Esophagus muscularis mucosa (tissue), 4 donors: ENCODE measurements at regions not wholly inside any gene's neighbourhood (a gene's known extent, or its start where the extent isn't known, plus 50 kb on each side); places are given as distances from the start of the nearest gene placed in this dataset.

Experiments used
- DNase-seq: peaks from one replicate; pipeline ENCODE4 v3.0.0-alpha.2; 2017; ENCODE audit errors: extremely low spot score
- H3K27ac ChIP-seq, 4 donors: fragments of 200-600 bp; sonication (generic); replicated peaks in 1 of 4; 1 replicate in 3 of 4; 2 replicates in 1 of 4; pipeline ENCODE4 v1.5.1; 2016 to 2019; ENCODE audit warnings: mild to moderate bottlenecking in 1 of 4
- H3K27me3 ChIP-seq, 4 donors: fragments of 200-600 bp; sonication (generic); one replicate each; pipeline versions ENCODE4 v1.5.1 to v1.6.0; 2016 to 2019
- H3K36me3 ChIP-seq, 4 donors: fragments of 200-600 bp; sonication (generic); one replicate each; pipeline ENCODE4 v1.5.1; 2016 to 2019
- H3K4me1 ChIP-seq, 4 donors: fragments of 200-600 bp; sonication (generic); one replicate each; pipeline ENCODE4 v1.5.1; 2016 to 2019
- H3K4me3 ChIP-seq, 4 donors: fragments of 200-600 bp; sonication (generic); 1 replicate in 2 of 4; 2 replicates in 2 of 4; pipeline ENCODE4 v1.5.1; 2016 to 2019; ENCODE audit warnings: mild to moderate bottlenecking in 4 of 4, moderate library complexity in 1 of 4
- H3K9me3 ChIP-seq, 4 donors: fragments of 200-600 bp; sonication (generic); 1 replicate in 3 of 4; 2 replicates in 1 of 4; pipeline ENCODE4 v1.5.1; 2016 to 2019
- CTCF ChIP-seq, 3 experiments: fragments of 200-600 bp in 2 of 3; fragments of 450-650 bp in 1 of 3; sonication (generic) in 2 of 3; IDR thresholded peaks; one replicate each; pipeline ENCODE4 v1.5.1; 2017 to 2019; ENCODE audit warnings: antibody characterized with exemption in 3 of 3, mild to moderate bottlenecking in 2 of 3, moderate library complexity in 1 of 3
- EP300 ChIP-seq: sonication (generic); formaldehyde crosslinking; IDR thresholded peaks from one replicate; pipeline ENCODE4 v1.6.1; 2017; ENCODE audit warnings: antibody characterized with exemption
- POLR2A ChIP-seq: fragments of 450-650 bp; IDR thresholded peaks from one replicate; pipeline ENCODE4 v1.6.1; 2017; ENCODE audit warnings: antibody characterized with exemption, moderate library complexity, mild to moderate bottlenecking, low read depth
- POLR2AphosphoS5 ChIP-seq, 2 donors: sonication (generic); formaldehyde crosslinking; IDR thresholded peaks; one replicate each; pipeline ENCODE4 v1.6.1; 2017; ENCODE audit warnings: antibody characterized with exemption in 2 of 2
- WGBS: methylation state at CpG from one replicate; pipeline ENCODE4 v1.1.5; 2018; 5-methylcytosine and 5-hydroxymethylcytosine counted together
- intact Hi-C: fragments of 100-400 bp; cut with DNase I; formaldehyde crosslinking; loops from one replicate; pipeline ENCODE4 v1.15.1; 2023
- small RNA-seq, 3 donors: library from RNA; depleted of rRNA; stranded (forward); fragments of <200 nt; gene quantifications; one replicate each; pipeline ENCODE3, GENCODE V24; 2016

GRCh38 chr4:11484531-11484930 is 55.8 kb upstream of the HS3ST1 start:
- Histone ChIP-seq H3K4me1 (no peaks in the 10 kb centered on the region), H3K9me3 (peaks cover 0 to 8% (median 0%) of the 10 kb centered on the region in 4 donors), H3K27me3 (no peaks in the 10 kb centered on the region), H3K27ac (no peak overlapping the region), H3K4me3 (no peak overlapping the region), H3K36me3 (no peaks in the 10 kb centered on the region)
- no peak for DNase-seq
- WGBS = 94% methylated on average over 1 of the region's 1 CpG
- intact Hi-C loops = no loop called here
- TF ChIP-seq EP300 (no peak), CTCF (IDR thresholded peaks at IDR 0.05) (no peak), POLR2A (no peak), POLR2AphosphoS5 (IDR thresholded peaks at IDR 0.05) (no peak)

GRCh38 chr4:11483046-11483445 is 54.4 kb upstream of the HS3ST1 start:
- Histone ChIP-seq H3K9me3 (peaks cover 0 to 9% (median 0%) of the 10 kb centered on the region in 4 donors), H3K4me3 (no peak overlapping the region), H3K27me3 (no peaks in the 10 kb centered on the region), H3K4me1 (no peaks in the 10 kb centered on the region), H3K36me3 (no peaks in the 10 kb centered on the region), H3K27ac (no peak overlapping the region)
- TF ChIP-seq CTCF (IDR thresholded peaks at IDR 0.05) (no peak), EP300 (no peak), POLR2AphosphoS5 (IDR thresholded peaks at IDR 0.05) (no peak), POLR2A (no peak)
- whole genome bisulfite sequencing = 80% methylated on average over 3 of the region's 3 CpGs
- intact Hi-C loops = no loop called here
- DNase-seq = no peak

GRCh38 chr4:11480683-11481082 is 52.0 kb upstream of the HS3ST1 start:
- no peak overlapping the region for H3K4me3 ChIP-seq
- H3K36me3 ChIP-seq = no peaks in the 10 kb centered on the region
- 65% methylated on average over 2 of the region's 2 CpGs for WGBS
- no peaks in the 10 kb centered on the region for H3K4me1 ChIP-seq
- no peak for DNase-seq
- intact Hi-C loops = no loop called here
- no peaks in the 10 kb centered on the region for H3K27me3 ChIP-seq
- no peak overlapping the region for H3K27ac ChIP-seq
- no peak for TF ChIP-seq CTCF (IDR thresholded peaks at IDR 0.05)
- peak in 1 of 2 donors; percentile 15 for TF ChIP-seq POLR2AphosphoS5 (IDR thresholded peaks at IDR 0.05)
- H3K9me3 ChIP-seq = peaks cover 0 to 9% (median 0%) of the 10 kb centered on the region in 4 donors

Small RNA genes lying in the stretch of these regions (small RNA-seq; reads per million reads assigned to genes)
- 0 reads per million in 3 donors for gene RF00026
- 0 reads per million in 3 donors for gene RNU6-578P
